ENCODE measurements at regions not wholly inside any gene's neighbourhood (a gene's known extent, or its start where the extent isn't known, plus 50 kb on each side); places are given as distances from the start of the nearest gene placed in this dataset.
A peak's percentile ranks its signal among the peaks of the same experiment; 100 is the strongest.

GRCh38 chr20:6635034-6635736 is 132.3 kb upstream of the BMP2 start:
- H3K4me1 ChIP-seq (ENCODE audit: control insufficient read depth in 2 of 3, insufficient read depth in 2 of 3, low read depth in 1 of 3, low read length in 3 of 3): no peaks in the 10 kb centered on the region
- H3K4me3 ChIP-seq (ENCODE audit: low read length in 3 of 3): no peak overlapping the region
- DNase-seq: no peak
- TF ChIP-seq CTCF (IDR thresholded peaks at IDR 0.05; ENCODE audit: borderline replicate concordance, extremely low read depth, insufficient read depth): no peak
- no peaks in the 10 kb centered on the region for H3K36me3 ChIP-seq (ENCODE audit: control insufficient read depth in 2 of 3, insufficient read depth in 3 of 3, low read length in 3 of 3)
- H3K27ac ChIP-seq (ENCODE audit: low read depth in 2 of 2, low read length in 2 of 2): no peak overlapping the region
- H3K9ac ChIP-seq (ENCODE audit: low read length in 3 of 3): no peak overlapping the region
- no peaks in the 10 kb centered on the region for H3K27me3 ChIP-seq (ENCODE audit: control insufficient read depth, insufficient read depth, low read length)
- no peaks in the 10 kb centered on the region for H3K9me3 ChIP-seq (ENCODE audit: control insufficient read depth in 2 of 3, insufficient read depth in 1 of 3, low read length in 3 of 3)
- FAIRE-seq: no peak
- intact Hi-C loops (cut with DNase I): no loop called here

GRCh38 chr20:6632187-6632586 is 135.3 kb upstream of the BMP2 start:
- no peaks in the 10 kb centered on the region for H3K27me3 ChIP-seq (ENCODE audit: control insufficient read depth, insufficient read depth, low read length)
- no peak overlapping the region for H3K4me3 ChIP-seq (ENCODE audit: low read length in 3 of 3)
- no peak overlapping the region for H3K9ac ChIP-seq (ENCODE audit: low read length in 3 of 3)
- FAIRE-seq (no peak), DNase-seq (peak in 3 of 5 donors; percentile 40 to 72 (median 49))
- H3K4me1 ChIP-seq (ENCODE audit: control insufficient read depth in 2 of 3, insufficient read depth in 2 of 3, low read depth in 1 of 3, low read length in 3 of 3): no peaks in the 10 kb centered on the region
- TF ChIP-seq CTCF (IDR thresholded peaks at IDR 0.05; ENCODE audit: borderline replicate concordance, extremely low read depth, insufficient read depth): no peak
- H3K27ac ChIP-seq (ENCODE audit: low read depth in 2 of 2, low read length in 2 of 2): no peak overlapping the region
- no peaks in the 10 kb centered on the region for H3K9me3 ChIP-seq (ENCODE audit: control insufficient read depth in 2 of 3, insufficient read depth in 1 of 3, low read length in 3 of 3)
- H3K36me3 ChIP-seq (ENCODE audit: control insufficient read depth in 2 of 3, insufficient read depth in 3 of 3, low read length in 3 of 3): no peaks in the 10 kb centered on the region
- intact Hi-C loops (cut with DNase I): no loop called here

- Histone ChIP-seq H3K36me3 (ENCODE audit: control insufficient read depth in 2 of 3, insufficient read depth in 3 of 3, low read length in 3 of 3) (no peaks in the 10 kb centered on the region), H3K27ac (ENCODE audit: low read depth in 2 of 2, low read length in 2 of 2) (no peak overlapping the region), H3K9ac (ENCODE audit: low read length in 3 of 3) (no peak overlapping the region), H3K4me3 (ENCODE audit: low read length in 3 of 3) (no peak overlapping the region), H3K27me3 (ENCODE audit: control insufficient read depth, insufficient read depth, low read length) (no peaks in the 10 kb centered on the region), H3K9me3 (ENCODE audit: control insufficient read depth in 2 of 3, insufficient read depth in 1 of 3, low read length in 3 of 3) (no peaks in the 10 kb centered on the region), H3K4me1 (ENCODE audit: control insufficient read depth in 2 of 3, insufficient read depth in 2 of 3, low read depth in 1 of 3, low read length in 3 of 3) (no peaks in the 10 kb centered on the region)
- no peak for TF ChIP-seq CTCF (IDR thresholded peaks at IDR 0.05; ENCODE audit: borderline replicate concordance, extremely low read depth, insufficient read depth)
- DNase-seq (no peak), FAIRE-seq (no peak)
- intact Hi-C loops (cut with DNase I): no loop called here
Observed at GRCh38 chr20:6630514-6630913, 137.0 kb upstream of the BMP2 start.

GRCh38 chr20:6629564-6629963 is 137.9 kb upstream of the BMP2 start:
- intact Hi-C loops (cut with DNase I): no loop called here
- FAIRE-seq (no peak), DNase-seq (no peak)
- Histone ChIP-seq H3K27ac (ENCODE audit: low read depth in 2 of 2, low read length in 2 of 2) (no peak overlapping the region), H3K9ac (ENCODE audit: low read length in 3 of 3) (no peak overlapping the region), H3K9me3 (ENCODE audit: control insufficient read depth in 2 of 3, insufficient read depth in 1 of 3, low read length in 3 of 3) (no peaks in the 10 kb centered on the region), H3K4me3 (ENCODE audit: low read length in 3 of 3) (no peak overlapping the region), H3K27me3 (ENCODE audit: control insufficient read depth, insufficient read depth, low read length) (no peaks in the 10 kb centered on the region), H3K36me3 (ENCODE audit: control insufficient read depth in 2 of 3, insufficient read depth in 3 of 3, low read length in 3 of 3) (no peaks in the 10 kb centered on the region), H3K4me1 (ENCODE audit: control insufficient read depth in 2 of 3, insufficient read depth in 2 of 3, low read depth in 1 of 3, low read length in 3 of 3) (no peaks in the 10 kb centered on the region)
- TF ChIP-seq CTCF (IDR thresholded peaks at IDR 0.05; ENCODE audit: borderline replicate concordance, extremely low read depth, insufficient read depth): no peak
